H9 (cell line): ENCODE measurements at regions not wholly inside any gene's neighbourhood (a gene's known extent, or its start where the extent isn't known, plus 50 kb on each side); places are given as distances from the start of the nearest gene placed in this dataset.

Source experiments
- DNase-seq: peaks from one replicate; pipeline ENCODE4 v3.0.0-alpha.2; 2017
- H2AFZ ChIP-seq: one replicate; pipeline ENCODE4 v1.6.1; 2013; ENCODE audit warnings: mild to moderate bottlenecking, low read length, control low read depth, moderate library complexity
- H2AK5ac ChIP-seq: 2 replicates; pipeline ENCODE4 v1.6.1; 2013; ENCODE audit warnings: low read length, control low read depth, mixed read lengths; ENCODE audit not compliant: insufficient read length
- H2BK120ac ChIP-seq: one replicate; pipeline ENCODE4 v1.6.1; 2013; ENCODE audit warnings: low read depth, mild to moderate bottlenecking, low read length, control low read depth, inconsistent platforms; ENCODE audit not compliant: poor library complexity, severe bottlenecking
- H2BK12ac ChIP-seq: 2 replicates; pipeline ENCODE4 v1.6.1; 2013; ENCODE audit warnings: low read length, control low read depth, mixed read lengths, low read depth; ENCODE audit not compliant: insufficient read length
- H2BK15ac ChIP-seq: 2 replicates; pipeline ENCODE4 v1.6.1; 2013; ENCODE audit warnings: low read depth, low read length, control low read depth
- H2BK20ac ChIP-seq: one replicate; pipeline ENCODE4 v1.6.1; 2013; ENCODE audit warnings: low read depth, mild to moderate bottlenecking, low read length, control low read depth, inconsistent platforms; ENCODE audit not compliant: poor library complexity, severe bottlenecking
- H2BK5ac ChIP-seq: 2 replicates; pipeline ENCODE4 v1.6.1; 2013; ENCODE audit warnings: low read length, control low read depth, mixed read lengths; ENCODE audit not compliant: insufficient read length
- H3K14ac ChIP-seq: 2 replicates; pipeline ENCODE4 v1.6.1; 2013; ENCODE audit warnings: low read length, control low read depth; ENCODE audit not compliant: insufficient read depth
- H3K18ac ChIP-seq: 2 replicates; pipeline ENCODE4 v1.6.1; 2013; ENCODE audit warnings: low read depth, mild to moderate bottlenecking, mixed read lengths, low read length, control low read depth; ENCODE audit not compliant: insufficient read length
- H3K23ac ChIP-seq: 2 replicates; pipeline ENCODE4 v1.6.1; 2013; ENCODE audit warnings: low read length, control low read depth, mixed read lengths, low read depth; ENCODE audit not compliant: insufficient read length
- H3K23me2 ChIP-seq: 2 replicates; pipeline ENCODE4 v1.6.1; 2013; ENCODE audit warnings: low read depth, mild to moderate bottlenecking, mixed read lengths, low read length, control low read depth; ENCODE audit not compliant: insufficient read length, poor library complexity, severe bottlenecking
- H3K27ac ChIP-seq: 2 replicates; pipeline ENCODE4 v1.5.1; 2013; ENCODE audit warnings: low read length, control low read depth, mixed read lengths, low read depth; ENCODE audit not compliant: insufficient read length
- H3K27me3 ChIP-seq: 2 replicates; pipeline ENCODE4 v1.6.1; 2013; ENCODE audit warnings: low read length, control low read depth, inconsistent platforms; ENCODE audit not compliant: insufficient read depth
- H3K4ac ChIP-seq: 2 replicates; pipeline ENCODE4 v1.6.1; 2013; ENCODE audit warnings: low read depth, mild to moderate bottlenecking, control low read depth, inconsistent platforms, low read length, moderate library complexity
- H3K4me1 ChIP-seq: 2 replicates; pipeline ENCODE4 v1.6.1; 2013; ENCODE audit warnings: low read length, control low read depth, inconsistent platforms; ENCODE audit not compliant: insufficient read depth
- H3K4me2 ChIP-seq: 2 replicates; pipeline ENCODE4 v1.6.1; 2013; ENCODE audit warnings: low read length, control low read depth, mixed read lengths; ENCODE audit not compliant: insufficient read length, insufficient read depth
- H3K56ac ChIP-seq: 2 replicates; pipeline ENCODE4 v1.6.1; 2013; ENCODE audit warnings: low read depth, mild to moderate bottlenecking, mixed read lengths, low read length, control low read depth; ENCODE audit not compliant: insufficient read length
- H3K79me1 ChIP-seq: 2 replicates; pipeline ENCODE4 v1.6.1; 2013; ENCODE audit warnings: low read depth, mild to moderate bottlenecking, moderate library complexity, low read length, control low read depth, inconsistent platforms; ENCODE audit not compliant: insufficient read depth, poor library complexity, severe bottlenecking
- H3K79me2 ChIP-seq: 2 replicates; pipeline ENCODE4 v1.6.1; 2013; ENCODE audit warnings: low read length, control low read depth, inconsistent platforms; ENCODE audit not compliant: insufficient read depth
- H3K9ac ChIP-seq: 2 replicates; pipeline ENCODE4 v1.6.1; 2013; ENCODE audit warnings: low read length, control low read depth, mixed read lengths; ENCODE audit not compliant: insufficient read length; ENCODE audit errors: extremely low read depth
- H3K9me3 ChIP-seq: one replicate; pipeline ENCODE4 v1.6.1; 2013; ENCODE audit warnings: low read depth, low read length, inconsistent platforms; ENCODE audit not compliant: control insufficient read depth
- H3T11ph ChIP-seq: one replicate; pipeline ENCODE4 v1.6.1; 2013; ENCODE audit warnings: mild to moderate bottlenecking, low read length, control low read depth, inconsistent platforms
- H4K20me1 ChIP-seq: one replicate; pipeline ENCODE4 v1.6.1; 2013; ENCODE audit not compliant: control insufficient read depth, insufficient read length, insufficient read depth
- H4K5ac ChIP-seq: 2 replicates; pipeline ENCODE4 v1.6.1; 2013; ENCODE audit warnings: low read depth, mild to moderate bottlenecking, mixed read lengths, low read length, control low read depth; ENCODE audit not compliant: insufficient read length
- H4K8ac ChIP-seq: replicated peaks from 2 replicates; pipeline ENCODE4 v1.6.1; 2013; ENCODE audit warnings: low read length, control low read depth, mixed read lengths, low read depth; ENCODE audit not compliant: insufficient read length
- H4K91ac ChIP-seq: 2 replicates; pipeline ENCODE4 v1.6.1; 2013; ENCODE audit warnings: low read depth, mild to moderate bottlenecking, moderate library complexity, mixed read lengths, low read length, control low read depth; ENCODE audit not compliant: insufficient read length
- H3K27ac Mint-ChIP-seq, 3 experiments: 2 replicates in 2 of 3; 3 replicates in 1 of 3; pipeline ENCODE4 v1.8.0; 2020 to 2021; ENCODE audit warnings: mixed read lengths in 3 of 3, mild to moderate bottlenecking in 1 of 3, moderate library complexity in 1 of 3
- H3K27me3 Mint-ChIP-seq: 2 replicates; pipeline ENCODE4 v1.8.0; 2021; ENCODE audit warnings: low read depth, mild to moderate bottlenecking, moderate library complexity, mixed read lengths
- H3K36me3 Mint-ChIP-seq, 3 experiments: 2 replicates in 2 of 3; 3 replicates in 1 of 3; pipeline ENCODE4 v1.8.0; 2020 to 2021; ENCODE audit warnings: low read depth in 3 of 3, mixed read lengths in 3 of 3; ENCODE audit not compliant: insufficient read depth in 1 of 3
- H3K4me1 Mint-ChIP-seq, 2 experiments: 2 replicates each; pipeline ENCODE4 v1.8.0; 2020; ENCODE audit warnings: mixed read lengths in 2 of 2
- H3K4me3 Mint-ChIP-seq, 2 experiments: 2 replicates in 1 of 2; 3 replicates in 1 of 2; pipeline ENCODE4 v1.8.0; 2020 to 2021; ENCODE audit warnings: mild to moderate bottlenecking in 2 of 2, mixed read lengths in 2 of 2, moderate library complexity in 1 of 2
- H3K9me3 Mint-ChIP-seq, 2 experiments: 2 replicates in 1 of 2; 3 replicates in 1 of 2; pipeline ENCODE4 v1.8.0; 2020; ENCODE audit warnings: mild to moderate bottlenecking in 2 of 2, mixed read lengths in 2 of 2, moderate library complexity in 1 of 2
- whole genome bisulfite sequencing: extraction: QIAGEN DNeasy Blood & Tissue Kit; methylation state at CpG from one replicate; pipeline ENCODE4 v1.1.7; 2013; ENCODE audit warnings: missing lambda C conversion rate, low lambda C conversion rate, mixed read lengths; ENCODE audit not compliant: insufficient read length; ENCODE audit errors: extremely low coverage; 5-methylcytosine and 5-hydroxymethylcytosine counted together
- TF ChIP-seq, protein P1 (sequence below): fragments of 200-600 bp; sonication (generic); conservative IDR thresholded peaks from 3 replicates; pipeline ENCODE4 v1.8.0; 2021; ENCODE audit warnings: antibody characterized with exemption, mild to moderate bottlenecking

DNA sequence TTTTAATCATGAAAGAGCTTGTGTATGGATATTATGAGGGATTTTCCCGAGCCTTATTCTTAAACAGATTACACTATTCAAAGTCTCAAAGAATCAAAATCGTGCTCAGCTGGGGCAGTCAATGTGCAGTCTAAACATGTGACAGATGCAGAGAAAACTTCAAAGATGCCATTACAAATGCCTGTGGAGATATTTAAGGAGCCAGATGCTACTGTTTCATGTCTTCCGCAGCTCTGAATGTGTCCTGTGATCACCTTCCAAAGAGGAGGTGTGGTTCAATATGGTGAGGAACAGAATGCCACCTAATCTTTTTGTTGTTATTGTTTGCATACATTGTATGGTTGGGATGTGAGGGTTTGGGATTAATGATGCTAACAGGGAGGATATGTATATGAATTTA is 593.3 kb upstream of the ARRDC3 start:
- H3K56ac ChIP-seq, result no peak overlapping the region

More for the DNA sequence above, 593.3 kb upstream of the ARRDC3 start:
- H2BK20ac ChIP-seq, result no peak overlapping the region
- H3K9me3 Mint-ChIP-seq, result no peaks in the 10 kb centered on the region
- H3T11ph ChIP-seq, result no peak overlapping the region
- DNase-seq, result no peak
- H4K20me1 ChIP-seq, result no peaks in the 10 kb centered on the region
- no peak overlapping the region for H3K4ac ChIP-seq
- H2BK120ac ChIP-seq, result no peak overlapping the region
- no peaks in the 10 kb centered on the region for H3K36me3 Mint-ChIP-seq
- H4K5ac ChIP-seq, result no peak overlapping the region
- H2BK5ac ChIP-seq, result no peak overlapping the region
- H3K27ac ChIP-seq, result no peak overlapping the region
- H3K23me2 ChIP-seq, result no peaks in the 10 kb centered on the region
- no peaks in the 10 kb centered on the region for H3K9me3 ChIP-seq
- no peaks in the 10 kb centered on the region for H3K79me2 ChIP-seq
- no peak overlapping the region for H2BK15ac ChIP-seq
- no peaks in the 10 kb centered on the region for H3K27me3 ChIP-seq
- no peak overlapping the region for H3K14ac ChIP-seq
- H2AK5ac ChIP-seq, result no peak overlapping the region
- peaks cover 3% of the 10 kb centered on the region; the same call in 1 of the 2 replicates for H3K4me1 ChIP-seq
- peak overlapping the region in 1 of 3 experiments; percentile 38; a peak in 1 of 7 replicates for H3K27ac Mint-ChIP-seq
- H3K9ac ChIP-seq, result no peak overlapping the region
- no peak overlapping the region for H2AFZ ChIP-seq
- no peak overlapping the region for H3K18ac ChIP-seq
- no peaks in the 10 kb centered on the region for H3K27me3 Mint-ChIP-seq
- TF ChIP-seq, protein P1, sequence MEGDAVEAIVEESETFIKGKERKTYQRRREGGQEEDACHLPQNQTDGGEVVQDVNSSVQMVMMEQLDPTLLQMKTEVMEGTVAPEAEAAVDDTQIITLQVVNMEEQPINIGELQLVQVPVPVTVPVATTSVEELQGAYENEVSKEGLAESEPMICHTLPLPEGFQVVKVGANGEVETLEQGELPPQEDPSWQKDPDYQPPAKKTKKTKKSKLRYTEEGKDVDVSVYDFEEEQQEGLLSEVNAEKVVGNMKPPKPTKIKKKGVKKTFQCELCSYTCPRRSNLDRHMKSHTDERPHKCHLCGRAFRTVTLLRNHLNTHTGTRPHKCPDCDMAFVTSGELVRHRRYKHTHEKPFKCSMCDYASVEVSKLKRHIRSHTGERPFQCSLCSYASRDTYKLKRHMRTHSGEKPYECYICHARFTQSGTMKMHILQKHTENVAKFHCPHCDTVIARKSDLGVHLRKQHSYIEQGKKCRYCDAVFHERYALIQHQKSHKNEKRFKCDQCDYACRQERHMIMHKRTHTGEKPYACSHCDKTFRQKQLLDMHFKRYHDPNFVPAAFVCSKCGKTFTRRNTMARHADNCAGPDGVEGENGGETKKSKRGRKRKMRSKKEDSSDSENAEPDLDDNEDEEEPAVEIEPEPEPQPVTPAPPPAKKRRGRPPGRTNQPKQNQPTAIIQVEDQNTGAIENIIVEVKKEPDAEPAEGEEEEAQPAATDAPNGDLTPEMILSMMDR, result no peak
- H3K79me1 ChIP-seq, result no peaks in the 10 kb centered on the region
- no peak overlapping the region for H4K8ac ChIP-seq
- H3K23ac ChIP-seq, result no peak overlapping the region
- WGBS, result no CpG with 5 or more reads among the region's 3 CpGs
- no peak overlapping the region for H4K91ac ChIP-seq
- no peak overlapping the region for H3K4me3 Mint-ChIP-seq
- no peak overlapping the region for H3K4me2 ChIP-seq
- H3K4me1 Mint-ChIP-seq, result peaks cover 23 to 26% of the 10 kb centered on the region in 2 experiments
- no peak overlapping the region for H2BK12ac ChIP-seq
